ENCODE measurements at regions not wholly inside any gene's neighbourhood (a gene's known extent, or its start where the extent isn't known, plus 50 kb on each side); places are given as distances from the start of the nearest gene placed in this dataset.

- TF ChIP-seq PATZ1 (CRISPR knock-in tag; IDR thresholded peaks at IDR 0.05; ENCODE audit: borderline replicate concordance) (no peak), RARB (CRISPR knock-in tag; IDR thresholded peaks at IDR 0.05) (no peak), ARNTL (CRISPR knock-in tag; IDR thresholded peaks at IDR 0.05; ENCODE audit: borderline replicate concordance, low read depth) (no peak), PPARA (CRISPR knock-in tag; IDR thresholded peaks at IDR 0.05; ENCODE audit: borderline replicate concordance) (no peak), ZFP30 (CRISPR knock-in tag; IDR thresholded peaks at IDR 0.05) (no peak), ISL1 (CRISPR knock-in tag; IDR thresholded peaks at IDR 0.05) (no peak), ESRRG (CRISPR knock-in tag; IDR thresholded peaks at IDR 0.05) (no peak), POU6F1 (CRISPR knock-in tag; IDR thresholded peaks at IDR 0.05; ENCODE audit: borderline replicate concordance, low read depth) (no peak), ZC3H10 (CRISPR knock-in tag; IDR thresholded peaks at IDR 0.05) (no peak)
Measured at GRCh38 chr1:157238585-157238984, 100.4 kb upstream of the ETV3 start.

All from SK-N-SH treated with all-trans-retinoic acid at 6 μM for 48 hours (cell line).